Lower leg skin (tissue), 3 donors: ENCODE measurements at regions not wholly inside any gene's neighbourhood (a gene's known extent, or its start where the extent isn't known, plus 50 kb on each side); places are given as distances from the start of the nearest gene placed in this dataset.

Source experiments
- CTCF ChIP-seq, 3 donors: fragments of 450-650 bp; IDR thresholded peaks; one replicate each; pipeline ENCODE4 v1.5.1; 2016; ENCODE audit warnings: antibody characterized with exemption in 3 of 3, mild to moderate bottlenecking in 3 of 3, moderate library complexity in 2 of 3
- POLR2A ChIP-seq, 2 donors: fragments of 450-650 bp; IDR thresholded peaks; one replicate each; pipeline ENCODE4 v1.6.1; 2016 to 2017; ENCODE audit warnings: antibody characterized with exemption in 2 of 2, mild to moderate bottlenecking in 1 of 2, moderate library complexity in 1 of 2

GRCh38 chr2:78262713-78263375 is 740.7 kb upstream of the LRRTM4 start:
- TF ChIP-seq POLR2A (IDR thresholded peaks at IDR 0.05) (no peak), CTCF (IDR thresholded peaks at IDR 0.05) (no peak)
